Activated CD8-positive, alpha-beta memory T cell treated with anti-CD3 and anti-CD28 coated beads, Interleukin-2, amount 10 ng/mL, durations not matched to agents 7 days and 5 days (primary cell): ENCODE measurements at regions not wholly inside any gene's neighbourhood (a gene's known extent, or its start where the extent isn't known, plus 50 kb on each side); places are given as distances from the start of the nearest gene placed in this dataset.
A peak's percentile ranks its signal among the peaks of the same experiment; 100 is the strongest.

Experiments used
- ATAC-seq: fragments of 150-1000 bp; cut with Tn5 transposase; one replicate; pipeline ENCODE4 v1.10.0; 2021; ENCODE audit warnings: moderate library complexity
- CTCF ChIA-PET: fragments of 350-600 bp; sonication (Branson Sonifier 250); formaldehyde crosslinking; loops from one replicate; lab custom pipeline; 2021; ENCODE audit warnings: antibody characterized with exemption; lab: Charles Lee
- DNase-seq: peaks from one replicate; pipeline ENCODE4 v3.0.0-alpha.2; 2020
- H3K27ac Mint-ChIP-seq: one replicate; pipeline ENCODE4 v1.8.0; 2021; ENCODE audit warnings: mild to moderate bottlenecking, mixed read lengths
- H3K27me3 Mint-ChIP-seq: one replicate; pipeline ENCODE4 v1.8.0; 2021; ENCODE audit warnings: mixed read lengths
- H3K36me3 Mint-ChIP-seq: one replicate; pipeline ENCODE4 v1.8.0; 2021; ENCODE audit warnings: mild to moderate bottlenecking, mixed read lengths
- H3K4me1 Mint-ChIP-seq: one replicate; pipeline ENCODE4 v1.8.0; 2021; ENCODE audit warnings: mixed read lengths
- H3K4me3 Mint-ChIP-seq: one replicate; pipeline ENCODE4 v1.8.0; 2021; ENCODE audit warnings: mild to moderate bottlenecking, moderate library complexity, mixed read lengths
- H3K9me3 Mint-ChIP-seq: one replicate; pipeline ENCODE4 v1.8.0; 2022; ENCODE audit warnings: low read depth, mixed read lengths

DNA sequence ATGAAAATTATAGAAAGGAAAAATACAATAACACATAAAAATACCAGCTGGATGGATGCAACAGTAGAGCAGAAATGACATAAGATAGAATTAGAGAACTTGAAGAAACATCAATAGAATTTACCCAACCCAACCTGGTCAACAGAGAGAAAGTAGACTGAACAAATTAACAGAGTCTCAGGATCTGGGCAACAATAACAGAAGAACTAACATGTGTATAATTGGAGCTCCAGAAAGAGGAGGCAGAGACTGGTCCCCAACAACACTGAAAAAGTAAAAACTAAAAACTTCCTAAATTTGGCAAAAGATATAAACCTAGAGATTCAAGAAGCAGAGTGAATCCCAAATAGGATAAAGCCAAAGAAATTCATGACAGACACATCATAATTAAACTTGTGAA is 458.8 kb downstream of the RPS24 start:
- no peak overlapping the region for H3K4me3 Mint-ChIP-seq
- peaks cover 4% of the 10 kb centered on the region for H3K9me3 Mint-ChIP-seq
- no peak for ATAC-seq
- peaks cover 1% of the 10 kb centered on the region for H3K36me3 Mint-ChIP-seq
- H3K4me1 Mint-ChIP-seq, result peaks cover 6% of the 10 kb centered on the region
- DNase-seq, result no peak
- H3K27me3 Mint-ChIP-seq, result peaks cover 49% of the 10 kb centered on the region
- H3K27ac Mint-ChIP-seq, result no peak overlapping the region
- CTCF ChIA-PET, result no interaction called here

DNA sequence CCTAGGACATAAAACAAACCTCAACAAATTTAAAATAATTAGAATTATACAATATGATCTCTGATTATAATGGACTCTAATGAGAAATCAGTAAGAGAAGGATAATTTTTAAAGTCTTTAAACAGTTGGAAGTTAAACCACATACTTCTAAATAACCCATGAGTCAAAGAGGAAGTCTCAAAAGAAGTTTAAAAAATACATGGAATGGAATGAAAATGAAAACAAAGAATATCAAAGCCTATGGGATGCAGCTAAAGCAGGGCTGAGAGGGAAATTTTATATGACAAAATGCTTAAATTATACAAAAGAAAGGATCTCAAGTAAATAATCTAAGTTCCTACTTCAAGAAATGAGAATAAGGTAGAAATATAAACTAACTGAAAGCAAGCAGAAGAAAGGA is 460.5 kb downstream of the RPS24 start:
- Mint-ChIP-seq H3K36me3 (peaks cover 1% of the 10 kb centered on the region), H3K4me1 (peaks cover 6% of the 10 kb centered on the region), H3K9me3 (peaks cover 4% of the 10 kb centered on the region), H3K27ac (no peak overlapping the region), H3K4me3 (no peak overlapping the region), H3K27me3 (peaks cover 51% of the 10 kb centered on the region)
- no peak for ATAC-seq
- CTCF ChIA-PET, result no interaction called here
- no peak for DNase-seq

DNA sequence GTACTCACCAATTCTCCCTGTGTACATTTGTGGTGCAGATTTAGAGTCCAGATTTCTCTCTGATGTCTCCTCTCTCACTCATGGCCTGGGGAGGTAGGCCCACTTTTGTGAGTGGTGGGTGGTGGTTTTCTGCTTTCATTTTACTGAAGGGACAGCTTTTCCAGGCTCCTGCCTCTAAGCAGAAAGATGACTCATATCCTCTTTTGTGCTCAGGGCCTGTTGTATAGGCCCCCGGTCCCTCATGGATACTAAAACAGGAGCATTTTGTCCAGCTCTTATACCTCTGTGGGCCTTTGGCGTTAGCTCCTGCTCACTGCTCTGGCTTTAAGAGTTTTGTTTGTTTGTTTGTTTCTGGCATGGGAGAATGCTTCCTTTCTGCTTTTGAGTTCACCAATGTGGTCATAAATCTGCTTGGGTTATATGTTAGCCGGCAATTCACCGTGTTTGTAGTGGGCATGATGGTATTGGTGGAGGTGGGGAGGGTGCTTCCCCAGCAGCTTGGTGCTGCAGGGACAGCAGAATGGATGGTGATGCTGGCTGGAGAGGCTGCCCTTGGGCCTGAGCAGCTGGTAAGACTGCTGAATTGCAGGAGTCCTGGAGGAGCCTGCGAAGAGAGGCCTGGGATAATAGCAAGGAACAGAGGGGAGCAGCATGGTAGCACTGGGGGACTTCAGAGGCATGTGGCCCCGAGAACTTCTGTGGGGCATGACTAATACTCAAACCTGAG is 468.7 kb downstream of the RPS24 start:
- Mint-ChIP-seq H3K27ac (no peak overlapping the region), H3K27me3 (peaks cover 16% of the 10 kb centered on the region), H3K4me3 (no peak overlapping the region)

GRCh38 chr10:78504181-78504580 is 470.5 kb downstream of the RPS24 start:
- H3K9me3 Mint-ChIP-seq, result peaks cover 2% of the 10 kb centered on the region
- CTCF ChIA-PET, result no interaction called here
- DNase-seq, result no peak
- H3K36me3 Mint-ChIP-seq, result no peaks in the 10 kb centered on the region
- no peak overlapping the region for H3K4me3 Mint-ChIP-seq
- ATAC-seq, result no peak
- H3K27me3 Mint-ChIP-seq, result peaks cover 9% of the 10 kb centered on the region
- H3K27ac Mint-ChIP-seq, result no peak overlapping the region
- H3K4me1 Mint-ChIP-seq, result peaks cover 3% of the 10 kb centered on the region

More for the DNA sequence above, 468.7 kb downstream of the RPS24 start:
- Mint-ChIP-seq H3K36me3 (no peaks in the 10 kb centered on the region), H3K9me3 (peaks cover 2% of the 10 kb centered on the region), H3K4me1 (peaks cover 3% of the 10 kb centered on the region)
- CTCF ChIA-PET, result interaction anchor here (0.9 kb wide), 1 partner anchor 8 kb away, joined by 3 read pairs; no protein-coding TSS in a partner anchor
- DNase-seq, result no peak
- no peak for ATAC-seq

- Mint-ChIP-seq H3K27ac (no peak overlapping the region), H3K4me1 (peaks cover 3% of the 10 kb centered on the region), H3K9me3 (no peaks in the 10 kb centered on the region), H3K27me3 (peaks cover 9% of the 10 kb centered on the region), H3K4me3 (no peak overlapping the region), H3K36me3 (no peaks in the 10 kb centered on the region)
- DNase-seq (no peak), ATAC-seq (peak; percentile 45)
- CTCF ChIA-PET, result no interaction called here
Observed at GRCh38 chr10:78505657-78506056, 472.0 kb downstream of the RPS24 start.

DNA sequence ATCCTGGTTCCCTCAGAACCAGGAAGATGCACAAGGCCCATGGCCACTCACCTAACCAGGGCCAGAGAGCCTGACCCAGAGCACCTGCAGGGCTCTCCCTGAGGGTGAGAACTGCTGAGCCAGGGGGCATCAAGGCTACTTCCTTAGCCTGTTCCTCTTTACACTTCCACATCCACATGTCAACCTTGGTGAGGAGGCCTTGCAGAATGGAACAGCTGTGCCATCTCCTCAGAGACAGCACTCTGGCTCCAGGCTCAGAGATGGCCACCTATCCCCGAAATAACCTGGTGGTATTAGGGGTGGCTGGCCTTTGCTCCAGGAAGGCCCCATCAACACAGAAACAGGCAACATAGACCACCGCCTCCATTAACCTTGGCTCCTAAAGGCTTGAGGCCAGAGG is 473.0 kb downstream of the RPS24 start:
- Mint-ChIP-seq H3K4me3 (no peak overlapping the region), H3K27me3 (peaks cover 8% of the 10 kb centered on the region), H3K9me3 (no peaks in the 10 kb centered on the region), H3K36me3 (no peaks in the 10 kb centered on the region), H3K4me1 (peaks cover 3% of the 10 kb centered on the region), H3K27ac (no peak overlapping the region)
- DNase-seq (no peak), ATAC-seq (no peak)
- CTCF ChIA-PET, result no interaction called here

GRCh38 chr10:78507510-78508160 is 474.0 kb downstream of the RPS24 start:
- peaks cover 3% of the 10 kb centered on the region for H3K4me1 Mint-ChIP-seq
- no peak overlapping the region for H3K27ac Mint-ChIP-seq
- H3K9me3 Mint-ChIP-seq, result no peaks in the 10 kb centered on the region
- H3K27me3 Mint-ChIP-seq, result peaks cover 8% of the 10 kb centered on the region
- ATAC-seq, result no peak
- no peaks in the 10 kb centered on the region for H3K36me3 Mint-ChIP-seq
- H3K4me3 Mint-ChIP-seq, result no peak overlapping the region
- DNase-seq, result no peak
- CTCF ChIA-PET, result no interaction called here

DNA sequence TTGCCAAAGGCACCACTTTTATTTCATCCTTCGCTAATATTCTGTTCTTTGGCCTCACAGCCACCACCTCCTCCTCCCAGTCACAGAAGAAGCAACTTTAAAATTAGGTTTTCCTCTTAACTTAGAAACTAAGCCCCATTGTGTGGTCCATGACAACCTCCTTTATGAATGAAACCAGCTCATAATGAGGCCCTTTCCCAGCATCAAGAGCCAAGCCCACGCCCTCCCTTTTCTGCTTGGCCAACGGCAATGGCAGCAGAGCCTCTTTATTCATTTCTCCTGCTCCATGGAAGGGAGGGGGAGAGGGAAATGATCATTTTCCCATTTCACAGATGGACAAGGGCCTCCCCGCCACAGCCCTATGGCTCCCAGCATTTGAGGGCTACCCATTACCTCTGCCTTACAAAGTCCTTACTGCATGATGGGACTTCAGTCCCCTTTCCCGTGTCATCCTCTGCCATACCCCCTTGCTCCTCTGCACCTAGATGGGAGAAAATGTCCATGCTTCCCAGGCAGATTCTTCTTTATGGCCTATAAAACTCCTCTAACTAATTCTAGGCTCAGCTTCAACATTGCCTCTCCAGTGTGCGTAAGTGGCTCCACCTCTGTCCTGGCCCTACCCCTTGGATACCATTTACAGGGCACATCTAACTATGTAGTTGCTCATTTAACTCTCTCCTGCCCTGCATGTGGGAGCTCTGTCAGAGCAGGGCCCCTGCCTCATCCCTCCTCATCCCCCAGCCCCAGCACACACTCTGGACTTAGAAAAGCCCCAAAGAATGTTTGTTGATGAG is 475.5 kb downstream of the RPS24 start:
- H3K36me3 Mint-ChIP-seq, result no peaks in the 10 kb centered on the region
- H3K9me3 Mint-ChIP-seq, result no peaks in the 10 kb centered on the region
- H3K4me1 Mint-ChIP-seq, result peaks cover 3% of the 10 kb centered on the region
- no peak overlapping the region for H3K4me3 Mint-ChIP-seq
- H3K27me3 Mint-ChIP-seq, result peaks cover 8% of the 10 kb centered on the region
- CTCF ChIA-PET, result no interaction called here
- H3K27ac Mint-ChIP-seq, result no peak overlapping the region
- no peak for ATAC-seq
- DNase-seq, result no peak

- Mint-ChIP-seq H3K27me3 (peaks cover 5% of the 10 kb centered on the region), H3K4me1 (no peaks in the 10 kb centered on the region), H3K36me3 (no peaks in the 10 kb centered on the region), H3K27ac (no peak overlapping the region), H3K9me3 (no peaks in the 10 kb centered on the region), H3K4me3 (no peak overlapping the region)
- ATAC-seq (no peak), DNase-seq (no peak)
- CTCF ChIA-PET, result interaction anchor here (1.0 kb wide), 1 partner anchor 9 kb away, joined by 3 read pairs; no protein-coding TSS in a partner anchor
Observed at GRCh38 chr10:78510566-78511323, 477.1 kb downstream of the RPS24 start.

DNA sequence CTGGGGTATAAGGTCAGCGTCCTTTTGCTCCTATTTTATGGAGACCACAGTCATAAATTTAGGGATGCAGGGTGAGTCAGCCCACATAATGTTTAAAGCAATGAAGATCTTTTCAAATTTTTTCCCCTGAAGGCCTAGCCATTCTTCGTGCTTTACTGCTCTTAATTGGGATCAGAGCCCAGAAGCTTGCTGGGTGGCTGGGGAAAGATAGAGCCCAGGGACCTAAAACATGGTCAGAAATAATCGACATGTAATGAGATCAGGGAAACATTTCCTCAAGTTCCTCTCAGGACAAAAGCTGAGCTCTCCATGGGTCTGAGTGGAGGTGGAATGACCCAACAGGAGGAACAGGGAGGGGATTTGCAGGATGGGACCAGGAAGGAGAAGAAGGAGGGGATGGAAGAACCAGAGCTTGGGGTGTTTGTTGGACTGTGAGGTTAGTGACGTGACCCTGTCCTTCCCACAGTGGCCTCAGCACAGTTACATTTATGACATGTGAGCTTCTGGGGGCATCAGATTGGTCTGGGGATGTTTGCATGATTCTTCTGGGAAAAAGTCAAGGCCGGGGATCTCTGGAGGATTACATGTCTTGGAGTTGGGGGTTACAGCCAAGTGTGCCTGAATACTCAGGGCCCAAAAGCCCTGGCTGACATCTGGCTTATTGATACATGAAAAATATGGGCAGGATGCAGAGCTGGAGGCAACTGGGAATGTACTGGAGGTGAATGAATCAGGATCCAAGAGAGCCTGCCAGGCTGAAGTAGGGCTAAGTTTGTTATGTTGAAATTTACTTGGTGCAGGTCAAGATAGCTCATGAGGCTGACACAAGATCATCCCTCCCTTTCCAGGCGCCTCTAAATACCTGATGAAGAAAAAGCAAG is 477.9 kb downstream of the RPS24 start:
- Mint-ChIP-seq H3K27ac (no peak overlapping the region), H3K36me3 (no peaks in the 10 kb centered on the region), H3K9me3 (no peaks in the 10 kb centered on the region), H3K27me3 (peaks cover 5% of the 10 kb centered on the region), H3K4me1 (no peaks in the 10 kb centered on the region), H3K4me3 (no peak overlapping the region)
- DNase-seq, result no peak
- ATAC-seq, result no peak
- CTCF ChIA-PET, result no interaction called here

DNA sequence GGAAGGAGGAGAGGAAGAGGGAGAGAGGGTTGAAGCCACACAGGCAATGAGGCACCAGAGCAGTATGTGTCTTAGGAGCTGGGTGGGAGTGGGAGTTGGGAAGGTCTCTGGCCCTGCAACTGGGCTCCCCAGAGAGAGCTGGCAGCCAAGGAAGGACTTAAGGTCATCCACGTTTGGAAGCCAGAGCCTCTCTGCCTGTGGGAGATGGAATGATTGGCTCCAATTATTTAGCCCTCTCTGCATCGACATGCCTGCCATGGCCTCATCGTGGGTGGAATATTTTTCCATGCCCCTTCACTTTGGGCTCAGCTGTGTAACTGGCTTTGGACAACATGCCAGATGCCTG is 478.5 kb downstream of the RPS24 start:
- CTCF ChIA-PET, result no interaction called here
- no peaks in the 10 kb centered on the region for H3K9me3 Mint-ChIP-seq
- no peak for DNase-seq
- no peak overlapping the region for H3K27ac Mint-ChIP-seq
- no peak for ATAC-seq
- H3K27me3 Mint-ChIP-seq, result peaks cover 5% of the 10 kb centered on the region
- no peaks in the 10 kb centered on the region for H3K4me1 Mint-ChIP-seq
- H3K36me3 Mint-ChIP-seq, result no peaks in the 10 kb centered on the region
- no peak overlapping the region for H3K4me3 Mint-ChIP-seq

DNA sequence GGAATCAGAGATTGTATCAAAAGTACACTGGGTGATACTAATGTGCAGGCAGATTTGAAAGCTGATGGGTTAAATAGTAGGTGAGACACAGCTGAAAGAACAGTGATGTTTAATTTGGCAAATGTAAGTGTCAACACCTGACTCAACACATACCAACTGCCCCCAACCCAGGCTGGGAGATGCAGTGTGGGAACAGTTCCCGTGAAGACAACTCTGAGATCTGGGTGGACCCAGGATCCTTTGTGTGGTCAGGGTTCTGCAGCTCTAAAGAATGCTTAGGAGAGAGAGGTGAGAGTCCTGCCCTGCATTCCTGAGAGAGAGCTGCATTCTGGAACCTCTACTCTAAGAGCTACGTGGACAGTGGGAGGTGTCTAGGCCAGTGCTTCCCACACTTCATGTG is 479.7 kb downstream of the RPS24 start:
- DNase-seq, result no peak
- no peak overlapping the region for H3K27ac Mint-ChIP-seq
- no peak for ATAC-seq

More for the DNA sequence above, 479.7 kb downstream of the RPS24 start:
- Mint-ChIP-seq H3K27me3 (peaks cover 5% of the 10 kb centered on the region), H3K36me3 (no peaks in the 10 kb centered on the region), H3K9me3 (no peaks in the 10 kb centered on the region), H3K4me1 (no peaks in the 10 kb centered on the region), H3K4me3 (no peak overlapping the region)
- CTCF ChIA-PET, result no interaction called here
